KMS-11 (cell line): ENCODE measurements at regions not wholly inside any gene's neighbourhood (a gene's known extent, or its start where the extent isn't known, plus 50 kb on each side); places are given as distances from the start of the nearest gene placed in this dataset.

Experiments
- H2AFZ ChIP-seq: fragments of 200-600 bp; sonication (generic); 2 replicates; pipeline ENCODE4 v1.6.1; 2016; ENCODE audit warnings: antibody characterized with exemption, mixed run types, low read depth
- H3K27ac ChIP-seq: fragments of 200-600 bp; sonication (generic); 2 replicates; pipeline ENCODE4 v1.6.1; 2016; ENCODE audit warnings: mild to moderate bottlenecking, mixed run types
- H3K27me3 ChIP-seq: fragments of 200-600 bp; sonication (generic); 2 replicates; pipeline ENCODE4 v1.6.1; 2017; ENCODE audit warnings: mild to moderate bottlenecking, low read depth, mixed run types, moderate library complexity; ENCODE audit not compliant: insufficient read depth
- H3K36me3 ChIP-seq: fragments of 200-600 bp; sonication (generic); 2 replicates; pipeline ENCODE4 v1.6.1; 2017; ENCODE audit warnings: mild to moderate bottlenecking, mixed run types; ENCODE audit not compliant: insufficient read depth
- H3K4me1 ChIP-seq: fragments of 200-600 bp; sonication (generic); 2 replicates; pipeline ENCODE4 v1.6.1; 2016; ENCODE audit warnings: mild to moderate bottlenecking, low read depth, mixed run types; ENCODE audit not compliant: poor library complexity, severe bottlenecking
- H3K4me2 ChIP-seq: fragments of 200-600 bp; sonication (generic); 2 replicates; pipeline ENCODE4 v1.7.0; 2016; ENCODE audit warnings: mild to moderate bottlenecking, mixed run types
- H3K4me3 ChIP-seq: fragments of 200-600 bp; sonication (generic); IDR thresholded peaks from 2 replicates; pipeline ENCODE4 v1.6.1; 2017; ENCODE audit warnings: low read depth, low read length, mixed read lengths; ENCODE audit not compliant: insufficient read depth
- H3K79me2 ChIP-seq: fragments of 200-600 bp; sonication (generic); 2 replicates; pipeline ENCODE4 v1.6.1; 2016; ENCODE audit warnings: low read depth, mixed run types; ENCODE audit not compliant: insufficient read depth
- H3K9ac ChIP-seq: fragments of 200-600 bp; sonication (generic); 2 replicates; pipeline ENCODE4 v1.6.1; 2016; ENCODE audit warnings: mild to moderate bottlenecking, mixed run types
- H4K20me1 ChIP-seq: fragments of 200-600 bp; sonication (generic); 2 replicates; pipeline ENCODE4 v1.6.1; 2016; ENCODE audit warnings: mild to moderate bottlenecking, mixed run types; ENCODE audit not compliant: insufficient read depth
- TF ChIP-seq, protein P1 (sequence below): fragments of 200-600 bp; sonication (generic); conservative IDR thresholded peaks from 2 replicates; pipeline ENCODE4 v1.6.1; 2017; ENCODE audit warnings: low read depth, mild to moderate bottlenecking, antibody characterized with exemption, low read length, moderate library complexity, mixed read lengths

GRCh38 chr1:55958498-55958897 lies 620.9 kb downstream of the PLPP3 start:
- Histone ChIP-seq H3K27me3 (no peaks in the 10 kb centered on the region), H3K27ac (peak overlapping the region; percentile 30; the same call in 1 of the 2 replicates), H3K4me3 (no peak overlapping the region), H3K4me1 (peaks cover 41% of the 10 kb centered on the region), H3K9ac (no peak overlapping the region), H2AFZ (no peak overlapping the region), H4K20me1 (no peaks in the 10 kb centered on the region), H3K4me2 (peak overlapping the region; percentile 63), H3K36me3 (no peaks in the 10 kb centered on the region), H3K79me2 (no peaks in the 10 kb centered on the region)
- TF ChIP-seq, protein P1, sequence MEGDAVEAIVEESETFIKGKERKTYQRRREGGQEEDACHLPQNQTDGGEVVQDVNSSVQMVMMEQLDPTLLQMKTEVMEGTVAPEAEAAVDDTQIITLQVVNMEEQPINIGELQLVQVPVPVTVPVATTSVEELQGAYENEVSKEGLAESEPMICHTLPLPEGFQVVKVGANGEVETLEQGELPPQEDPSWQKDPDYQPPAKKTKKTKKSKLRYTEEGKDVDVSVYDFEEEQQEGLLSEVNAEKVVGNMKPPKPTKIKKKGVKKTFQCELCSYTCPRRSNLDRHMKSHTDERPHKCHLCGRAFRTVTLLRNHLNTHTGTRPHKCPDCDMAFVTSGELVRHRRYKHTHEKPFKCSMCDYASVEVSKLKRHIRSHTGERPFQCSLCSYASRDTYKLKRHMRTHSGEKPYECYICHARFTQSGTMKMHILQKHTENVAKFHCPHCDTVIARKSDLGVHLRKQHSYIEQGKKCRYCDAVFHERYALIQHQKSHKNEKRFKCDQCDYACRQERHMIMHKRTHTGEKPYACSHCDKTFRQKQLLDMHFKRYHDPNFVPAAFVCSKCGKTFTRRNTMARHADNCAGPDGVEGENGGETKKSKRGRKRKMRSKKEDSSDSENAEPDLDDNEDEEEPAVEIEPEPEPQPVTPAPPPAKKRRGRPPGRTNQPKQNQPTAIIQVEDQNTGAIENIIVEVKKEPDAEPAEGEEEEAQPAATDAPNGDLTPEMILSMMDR, result no peak

DNA sequence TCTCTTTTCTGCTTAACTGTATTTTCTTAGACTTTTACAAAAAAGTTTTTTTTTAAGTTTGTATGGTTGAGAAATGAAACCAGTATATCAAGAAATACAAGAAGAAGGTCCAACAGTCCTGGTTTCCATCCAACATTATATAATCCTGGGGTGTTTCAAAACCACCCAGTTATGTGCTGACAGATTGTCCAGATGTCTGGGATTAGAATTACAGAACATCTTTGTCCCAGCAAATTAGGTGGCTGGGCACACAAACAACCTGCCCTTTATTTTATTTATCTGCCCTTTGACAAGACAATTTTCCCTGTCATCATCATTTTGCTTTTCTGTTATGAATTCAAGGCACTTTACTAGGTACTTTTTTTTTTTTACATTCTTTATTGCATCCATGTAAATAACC lies 622.1 kb downstream of the PLPP3 start:
- Histone ChIP-seq H3K4me1 (peaks cover 41% of the 10 kb centered on the region), H3K36me3 (no peaks in the 10 kb centered on the region), H3K4me3 (no peak overlapping the region), H3K79me2 (no peaks in the 10 kb centered on the region), H3K27ac (no peak overlapping the region), H3K4me2 (peak overlapping the region; percentile 29; the same call in 1 of the 2 replicates), H3K9ac (no peak overlapping the region), H2AFZ (no peak overlapping the region), H3K27me3 (no peaks in the 10 kb centered on the region), H4K20me1 (no peaks in the 10 kb centered on the region)
- TF ChIP-seq, protein P1, result no peak

DNA sequence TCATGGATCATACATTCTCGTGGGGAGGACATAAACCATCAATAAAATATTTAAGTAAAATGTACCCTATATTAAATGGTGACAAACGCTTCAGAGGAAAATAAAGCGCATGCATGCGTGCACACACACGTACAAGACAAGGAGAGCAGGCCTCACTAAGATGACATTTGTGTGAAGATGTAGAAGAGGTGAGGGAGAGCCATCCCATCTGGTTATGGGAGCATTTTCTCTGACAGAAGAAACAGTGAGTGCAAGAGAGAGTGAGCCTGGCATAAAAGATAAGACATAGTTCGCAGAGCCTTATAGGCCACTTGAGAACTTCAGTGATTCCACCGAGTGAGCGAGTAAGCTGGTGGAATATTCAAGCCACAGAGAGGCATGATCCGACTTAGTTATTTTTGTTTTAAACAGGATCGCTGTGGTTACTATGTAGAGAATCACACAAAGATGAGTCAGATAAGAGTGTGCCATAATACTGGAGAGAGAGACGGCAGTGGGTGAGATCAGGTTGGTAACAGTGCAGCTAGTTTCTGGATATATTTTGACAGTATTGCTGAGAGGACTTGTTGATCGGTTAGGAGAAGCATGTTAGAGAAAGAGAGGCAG lies 624.2 kb downstream of the PLPP3 start:
- no peak overlapping the region for H2AFZ ChIP-seq
- no peak overlapping the region for H3K27ac ChIP-seq
- H4K20me1 ChIP-seq, result no peaks in the 10 kb centered on the region
- H3K79me2 ChIP-seq, result no peaks in the 10 kb centered on the region
- H3K36me3 ChIP-seq, result no peaks in the 10 kb centered on the region
- H3K4me2 ChIP-seq, result no peak overlapping the region
- TF ChIP-seq, protein P1, result no peak
- H3K4me1 ChIP-seq, result peaks cover 40% of the 10 kb centered on the region
- no peaks in the 10 kb centered on the region for H3K27me3 ChIP-seq
- no peak overlapping the region for H3K9ac ChIP-seq
- no peak overlapping the region for H3K4me3 ChIP-seq

DNA sequence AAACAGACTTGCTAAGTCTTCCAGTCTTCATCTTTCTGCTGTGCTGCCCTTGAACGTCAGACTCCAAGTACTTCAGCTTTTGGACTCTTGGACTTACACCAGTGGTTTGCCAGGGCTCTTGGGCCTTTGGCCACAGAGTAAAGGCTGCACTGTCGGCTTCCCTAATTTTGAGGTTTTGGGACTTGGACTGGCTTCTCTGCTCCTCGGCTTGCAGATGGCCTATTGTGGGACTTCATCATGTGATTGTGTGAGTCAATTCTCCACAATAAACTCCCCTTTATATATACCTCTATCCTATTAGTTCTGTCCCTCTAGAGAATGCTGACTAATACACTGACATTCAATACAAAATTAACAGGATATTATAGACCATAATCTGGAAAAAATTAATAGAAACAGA lies 628.1 kb downstream of the PLPP3 start:
- no peak overlapping the region for H2AFZ ChIP-seq
- H4K20me1 ChIP-seq, result no peaks in the 10 kb centered on the region
- no peak overlapping the region for H3K4me2 ChIP-seq
- H3K36me3 ChIP-seq, result no peaks in the 10 kb centered on the region
- no peaks in the 10 kb centered on the region for H3K27me3 ChIP-seq
- H3K27ac ChIP-seq, result no peak overlapping the region
- H3K4me1 ChIP-seq, result peaks cover 1% of the 10 kb centered on the region
- no peaks in the 10 kb centered on the region for H3K79me2 ChIP-seq
- no peak overlapping the region for H3K4me3 ChIP-seq
- TF ChIP-seq, protein P1, result no peak
- no peak overlapping the region for H3K9ac ChIP-seq
